Mucosa of rectum (tissue), 2 donors: ENCODE measurements at regions not wholly inside any gene's neighbourhood (a gene's known extent, or its start where the extent isn't known, plus 50 kb on each side); places are given as distances from the start of the nearest gene placed in this dataset.

ENCODE experiments used
- H3K27ac ChIP-seq, 2 donors: one replicate each; pipeline ENCODE4 v1.7.0; 2013; ENCODE audit warnings: inconsistent platforms in 2 of 2, low read depth in 2 of 2, low read length in 2 of 2
- H3K27me3 ChIP-seq, 2 donors: one replicate each; pipeline ENCODE4 v1.7.0; 2013; ENCODE audit warnings: low read length in 2 of 2; ENCODE audit not compliant: control insufficient read depth in 2 of 2, insufficient read depth in 2 of 2
- H3K36me3 ChIP-seq, 2 donors: one replicate each; pipeline ENCODE4 v1.7.0; 2013; ENCODE audit warnings: low read length in 2 of 2; ENCODE audit not compliant: control insufficient read depth in 2 of 2, insufficient read depth in 2 of 2
- H3K4me1 ChIP-seq, 2 donors: one replicate each; pipeline ENCODE4 v1.7.0; 2013; ENCODE audit warnings: low read length in 2 of 2, mild to moderate bottlenecking in 1 of 2; ENCODE audit not compliant: control insufficient read depth in 2 of 2, insufficient read depth in 2 of 2
- H3K4me3 ChIP-seq, 2 donors: one replicate each; pipeline ENCODE4 v1.7.0; 2013; ENCODE audit warnings: low read length in 2 of 2
- H3K9ac ChIP-seq, 2 donors: one replicate each; pipeline ENCODE4 v1.7.0; 2013; ENCODE audit warnings: low read length in 2 of 2, low read depth in 1 of 2, mild to moderate bottlenecking in 1 of 2
- H3K9me3 ChIP-seq, 2 donors: one replicate each; pipeline ENCODE4 v1.7.0; 2013; ENCODE audit warnings: low read length in 2 of 2; ENCODE audit not compliant: control insufficient read depth in 2 of 2
- donor health status: healthy.
- donor health status: Normal muscosa, but diverticular disease.

- no peak overlapping the region for H3K4me3 ChIP-seq
- H3K27ac ChIP-seq: no peak overlapping the region
- H3K9me3 ChIP-seq: no peaks in the 10 kb centered on the region
- H3K9ac ChIP-seq: no peak overlapping the region
- no peaks in the 10 kb centered on the region for H3K27me3 ChIP-seq
- H3K36me3 ChIP-seq: no peaks in the 10 kb centered on the region
- no peaks in the 10 kb centered on the region for H3K4me1 ChIP-seq
These were observed 297.3 kb upstream of the SMARCA2 start for GRCh38 chr9:1717882-1718281.

GRCh38 chr9:1718836-1719235 lies 296.3 kb upstream of the SMARCA2 start:
- no peaks in the 10 kb centered on the region for H3K27me3 ChIP-seq
- H3K9ac ChIP-seq: no peak overlapping the region
- H3K4me1 ChIP-seq: no peaks in the 10 kb centered on the region
- H3K4me3 ChIP-seq: no peak overlapping the region
- no peaks in the 10 kb centered on the region for H3K36me3 ChIP-seq
- no peaks in the 10 kb centered on the region for H3K9me3 ChIP-seq
- H3K27ac ChIP-seq: no peak overlapping the region

DNA sequence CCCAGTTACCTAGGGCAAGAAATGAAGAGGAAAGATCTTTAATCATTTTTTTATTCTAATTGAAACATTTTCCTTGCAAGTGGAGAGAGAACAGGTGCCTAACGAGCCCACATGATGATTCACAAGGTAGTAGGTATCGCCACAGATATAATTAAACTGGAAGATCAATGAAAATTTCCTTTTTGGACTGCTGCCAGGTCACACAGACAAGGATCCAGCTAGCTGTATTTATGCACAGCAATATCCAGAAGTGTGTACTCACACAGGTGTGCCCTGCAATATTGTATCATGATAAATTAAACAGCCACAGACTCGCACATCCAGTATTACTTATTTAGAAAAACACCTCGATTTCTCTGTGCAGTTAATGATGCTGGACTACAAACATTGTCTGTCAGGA lies 294.0 kb upstream of the SMARCA2 start:
- Histone ChIP-seq H3K27me3 (no peaks in the 10 kb centered on the region), H3K4me3 (no peak overlapping the region), H3K9ac (no peak overlapping the region), H3K4me1 (no peaks in the 10 kb centered on the region), H3K27ac (no peak overlapping the region), H3K36me3 (no peaks in the 10 kb centered on the region), H3K9me3 (no peaks in the 10 kb centered on the region)

DNA sequence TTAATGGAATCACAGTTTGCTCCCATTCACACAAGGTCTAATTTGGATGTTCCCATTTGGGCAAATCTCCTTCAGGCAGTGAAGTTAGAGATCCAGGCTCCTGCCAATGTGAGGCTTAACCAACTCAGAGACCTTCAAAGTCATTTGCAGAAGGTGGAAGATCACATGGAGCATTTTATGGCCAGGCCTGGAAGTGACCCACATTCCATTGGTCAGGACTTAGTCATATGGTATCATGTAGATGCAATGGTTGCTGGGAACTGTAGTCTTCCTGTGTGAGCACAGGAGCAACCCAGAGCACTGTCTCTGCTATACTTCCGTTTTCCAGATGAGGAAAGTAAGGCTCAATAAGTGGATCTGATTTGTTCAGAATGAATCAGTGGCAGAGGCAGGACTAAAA lies 292.7 kb upstream of the SMARCA2 start:
- Histone ChIP-seq H3K4me1 (no peaks in the 10 kb centered on the region), H3K4me3 (no peak overlapping the region), H3K27ac (no peak overlapping the region), H3K36me3 (no peaks in the 10 kb centered on the region), H3K9me3 (no peaks in the 10 kb centered on the region), H3K9ac (no peak overlapping the region), H3K27me3 (no peaks in the 10 kb centered on the region)

DNA sequence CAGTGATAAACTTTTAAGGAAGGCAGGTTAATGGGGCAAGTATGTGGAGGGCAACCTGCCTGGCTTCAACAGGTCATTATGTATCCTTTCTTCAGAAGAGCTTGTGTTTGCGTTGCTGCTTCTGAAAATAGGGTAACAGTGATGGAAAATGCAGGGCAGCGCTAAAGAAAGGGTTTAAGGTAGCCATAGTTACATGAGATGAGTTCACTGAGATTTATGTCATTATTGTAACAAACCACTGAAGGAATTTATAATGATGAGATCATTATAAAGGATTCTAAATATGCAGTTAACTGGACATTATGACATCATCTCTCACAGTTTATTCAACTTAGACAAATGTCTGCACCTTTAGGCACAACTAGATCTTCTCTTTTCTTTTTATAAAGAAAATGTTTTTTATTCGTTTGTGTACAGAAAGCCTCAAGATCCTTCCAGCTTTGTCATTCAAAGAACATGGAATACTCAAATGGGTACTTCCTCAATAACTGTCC lies 291.6 kb upstream of the SMARCA2 start:
- Histone ChIP-seq H3K4me1 (no peaks in the 10 kb centered on the region), H3K27ac (no peak overlapping the region), H3K9ac (no peak overlapping the region), H3K27me3 (no peaks in the 10 kb centered on the region), H3K4me3 (no peak overlapping the region), H3K9me3 (no peaks in the 10 kb centered on the region), H3K36me3 (no peaks in the 10 kb centered on the region)

GRCh38 chr9:1726993-1727759 lies 288.0 kb upstream of the SMARCA2 start:
- Histone ChIP-seq H3K36me3 (no peaks in the 10 kb centered on the region), H3K4me3 (no peak overlapping the region), H3K9ac (no peak overlapping the region), H3K9me3 (no peaks in the 10 kb centered on the region), H3K27me3 (no peaks in the 10 kb centered on the region), H3K27ac (no peak overlapping the region), H3K4me1 (no peaks in the 10 kb centered on the region)

GRCh38 chr9:1729631-1730030 lies 285.5 kb upstream of the SMARCA2 start:
- no peak overlapping the region for H3K4me3 ChIP-seq
- H3K36me3 ChIP-seq: no peaks in the 10 kb centered on the region
- no peaks in the 10 kb centered on the region for H3K9me3 ChIP-seq
- H3K27me3 ChIP-seq: no peaks in the 10 kb centered on the region
- H3K4me1 ChIP-seq: no peaks in the 10 kb centered on the region
- H3K9ac ChIP-seq: no peak overlapping the region
- H3K27ac ChIP-seq: no peak overlapping the region

DNA sequence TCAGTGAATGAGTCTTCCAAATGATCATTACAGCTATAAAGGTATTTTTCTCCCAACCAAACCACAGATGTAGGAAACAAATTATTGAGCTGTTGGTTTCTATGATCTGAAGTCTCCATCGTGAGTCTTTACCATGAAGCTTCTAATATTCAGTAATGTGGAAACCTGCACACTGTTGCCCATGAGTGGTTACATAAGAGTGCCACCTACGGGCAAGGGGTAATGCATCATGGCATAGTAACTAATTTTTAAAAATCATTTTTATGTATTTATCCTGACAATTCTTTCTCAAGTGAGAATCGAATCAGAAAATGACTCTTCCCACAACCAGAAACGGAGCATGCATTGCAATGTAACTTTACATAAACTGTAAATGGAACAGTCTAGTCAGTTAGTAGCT lies 282.5 kb upstream of the SMARCA2 start:
- Histone ChIP-seq H3K9me3 (no peaks in the 10 kb centered on the region), H3K36me3 (no peaks in the 10 kb centered on the region), H3K27ac (no peak overlapping the region), H3K4me1 (no peaks in the 10 kb centered on the region), H3K27me3 (no peaks in the 10 kb centered on the region), H3K9ac (no peak overlapping the region), H3K4me3 (no peak overlapping the region)

DNA sequence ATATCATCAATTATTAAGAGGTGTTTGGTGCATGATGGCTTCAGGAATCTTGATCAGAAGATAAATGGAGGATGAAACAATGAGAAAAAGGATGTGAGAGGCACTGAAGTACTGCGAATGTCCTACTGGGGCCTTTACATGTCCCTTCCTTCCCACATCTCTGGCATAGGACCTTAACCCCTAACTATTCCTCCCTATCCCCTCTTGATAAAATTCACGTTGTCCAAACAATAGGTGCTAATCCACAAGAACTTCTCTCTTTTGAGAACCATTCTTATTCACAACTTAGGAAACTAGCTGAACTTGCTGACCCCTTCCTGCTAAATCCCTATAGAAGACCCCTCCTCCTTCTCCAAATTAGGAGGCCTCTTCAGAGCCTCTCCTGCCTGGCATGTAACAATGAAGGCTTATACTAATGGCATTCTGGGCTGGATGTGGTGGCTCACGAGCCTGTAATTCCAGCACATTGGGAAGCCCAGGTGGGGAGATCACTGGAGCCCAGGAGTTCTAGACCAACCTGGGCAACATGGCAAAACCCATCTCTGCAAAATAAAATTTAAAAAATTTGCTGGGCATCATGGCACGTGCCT lies 276.5 kb upstream of the SMARCA2 start:
- Histone ChIP-seq H3K27ac (no peak overlapping the region), H3K9me3 (no peaks in the 10 kb centered on the region), H3K36me3 (no peaks in the 10 kb centered on the region), H3K4me3 (no peak overlapping the region), H3K27me3 (no peaks in the 10 kb centered on the region), H3K4me1 (no peaks in the 10 kb centered on the region), H3K9ac (no peak overlapping the region)

GRCh38 chr9:1743121-1743960 lies 271.8 kb upstream of the SMARCA2 start:
- H3K27me3 ChIP-seq: no peaks in the 10 kb centered on the region
- no peaks in the 10 kb centered on the region for H3K36me3 ChIP-seq
- no peak overlapping the region for H3K4me3 ChIP-seq
- H3K9ac ChIP-seq: no peak overlapping the region
- no peaks in the 10 kb centered on the region for H3K4me1 ChIP-seq
- H3K9me3 ChIP-seq: no peaks in the 10 kb centered on the region
- H3K27ac ChIP-seq: no peak overlapping the region
